HG02623 (cell line): ENCODE measurements at regions not wholly inside any gene's neighbourhood (a gene's known extent, or its start where the extent isn't known, plus 50 kb on each side); places are given as distances from the start of the nearest gene placed in this dataset.
A peak's percentile ranks its signal among the peaks of the same experiment; 100 is the strongest.
"Not testable (repeated sequence)": the region's sequence is repeated elsewhere in the genome, so short reads cannot be mapped to it uniquely, and the experiment has no call there.

Experiments used
- ATAC-seq: cut with Tn5 transposase; IDR thresholded peaks from one replicate; pipeline ENCODE4 v1.9.1; 2021; ENCODE audit warnings: moderate library complexity; ENCODE audit not compliant: unreplicated experiment

DNA sequence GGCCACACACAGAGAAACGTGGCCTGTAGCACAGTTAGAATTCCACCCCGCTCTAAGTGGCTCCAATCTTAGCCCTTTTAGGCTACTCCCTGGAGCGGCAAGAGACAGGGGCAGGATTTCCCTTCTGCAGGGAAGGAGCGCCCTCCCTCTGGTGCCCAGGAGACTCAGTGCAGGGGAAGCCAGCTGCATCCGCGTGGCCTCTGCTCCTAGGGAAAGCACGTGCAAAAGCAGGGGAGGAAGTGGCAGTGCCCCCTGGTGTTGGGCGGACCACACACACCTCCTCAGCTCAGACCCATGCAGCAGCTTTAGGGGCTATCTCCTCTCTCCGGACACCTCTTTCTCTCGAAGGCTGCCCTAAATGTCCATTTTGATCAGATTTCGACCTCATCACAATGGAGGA is 50.0 kb downstream of the SPRING1 start:
- no peak for ATAC-seq

DNA sequence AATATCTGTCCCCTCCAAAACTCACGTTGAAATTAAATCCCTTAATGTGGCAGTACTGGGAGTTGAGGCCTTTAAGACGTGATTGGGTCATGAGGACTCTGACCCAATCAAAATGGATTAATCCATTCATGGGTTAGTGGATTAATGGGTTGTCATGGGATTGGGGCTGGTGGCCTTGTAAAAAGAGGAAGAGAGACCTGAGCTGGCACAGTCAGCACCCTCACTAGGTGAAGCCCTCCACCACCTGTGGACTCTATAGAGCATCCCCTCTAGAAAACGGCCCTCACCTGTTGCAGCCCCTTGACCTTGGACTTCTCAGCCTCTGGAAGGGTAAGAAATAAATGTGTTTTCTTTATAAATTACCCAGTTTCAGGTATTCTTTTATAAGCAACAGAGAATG is 53.0 kb downstream of the SPRING1 start:
- no peak for ATAC-seq

DNA sequence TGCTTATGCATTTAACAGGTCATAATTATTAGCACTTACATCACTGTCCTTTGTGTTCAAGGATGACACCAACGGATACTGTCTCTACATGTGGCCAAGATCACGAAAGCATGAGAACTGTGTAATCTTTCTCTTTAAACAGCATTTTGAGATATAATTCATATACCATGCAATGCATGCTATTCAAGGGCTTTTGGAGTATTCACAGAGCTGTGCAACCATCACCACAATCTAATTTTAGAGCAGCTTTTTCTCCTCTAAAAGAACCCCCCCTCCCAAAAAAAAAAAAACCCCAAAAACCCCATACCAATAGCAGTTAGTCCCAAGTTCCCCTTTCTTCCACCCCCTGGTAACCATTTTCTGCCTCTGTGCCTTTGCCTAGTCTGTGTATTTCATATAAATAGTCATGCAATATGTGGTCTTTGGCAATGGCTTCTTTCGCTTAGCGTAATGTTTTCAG is 60.6 kb downstream of the SPRING1 start:
- no peak for ATAC-seq

DNA sequence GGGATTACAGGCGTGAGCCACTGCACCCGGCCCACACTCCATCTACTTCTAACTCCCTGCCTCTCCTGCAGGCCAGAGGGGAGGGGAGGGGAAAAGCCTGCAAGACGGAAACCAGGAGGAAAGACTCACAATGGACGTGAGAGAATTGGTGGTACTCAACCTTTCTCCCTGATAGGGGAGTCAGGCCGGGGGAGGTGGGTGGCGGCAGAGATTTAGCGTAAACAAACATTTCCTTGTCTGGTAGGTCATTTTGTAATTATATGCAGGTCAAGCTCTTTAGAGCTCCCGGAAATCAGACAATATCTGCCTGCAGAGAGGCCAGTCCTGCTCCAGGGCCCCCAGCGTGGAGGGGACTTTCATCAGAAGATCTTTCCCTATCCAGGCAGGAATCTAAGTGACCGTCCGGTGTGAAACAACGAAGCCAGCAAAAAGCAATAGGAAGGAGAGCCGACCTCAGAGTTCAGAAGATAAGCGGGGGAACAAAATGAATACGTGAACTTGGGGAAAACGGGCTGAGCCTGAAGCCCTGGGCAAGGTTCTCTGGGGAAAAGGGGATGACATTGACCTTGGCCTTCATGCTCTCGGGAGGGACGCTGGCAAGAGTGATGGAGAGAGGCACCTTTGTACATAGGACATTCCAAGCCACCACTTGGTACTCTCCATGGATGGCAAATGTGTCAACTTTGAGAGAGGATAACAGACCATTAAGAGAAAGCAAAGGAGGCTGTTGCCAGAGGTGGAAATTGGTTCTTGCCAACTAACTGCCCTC is 62.3 kb downstream of the SPRING1 start:
- no peak for ATAC-seq

DNA sequence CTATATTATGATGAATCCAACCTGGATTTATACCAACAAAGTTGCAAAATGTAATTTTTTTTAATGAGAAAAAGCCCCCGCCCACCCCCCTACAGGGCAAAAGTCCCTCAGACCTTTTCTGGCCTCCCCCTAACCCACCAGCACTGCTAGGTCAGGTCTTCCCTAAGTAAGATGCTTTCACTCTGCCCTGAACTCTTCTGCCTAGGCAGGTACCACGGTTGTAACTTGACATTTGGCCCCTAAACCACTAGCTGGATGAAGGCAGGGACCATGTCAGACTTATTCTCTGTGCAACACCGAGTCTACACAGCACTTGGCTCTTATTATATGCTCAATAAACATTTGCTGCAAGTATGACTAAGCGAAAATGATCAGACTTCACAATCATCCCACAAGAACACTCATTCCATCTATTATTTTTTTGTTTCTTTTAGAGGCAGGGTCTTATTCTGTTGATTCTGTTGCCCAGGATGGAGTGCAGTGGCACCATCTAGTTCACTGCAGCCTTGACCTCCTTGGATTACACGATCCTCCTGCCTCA is 63.2 kb downstream of the SPRING1 start:
- ATAC-seq: no peak

DNA sequence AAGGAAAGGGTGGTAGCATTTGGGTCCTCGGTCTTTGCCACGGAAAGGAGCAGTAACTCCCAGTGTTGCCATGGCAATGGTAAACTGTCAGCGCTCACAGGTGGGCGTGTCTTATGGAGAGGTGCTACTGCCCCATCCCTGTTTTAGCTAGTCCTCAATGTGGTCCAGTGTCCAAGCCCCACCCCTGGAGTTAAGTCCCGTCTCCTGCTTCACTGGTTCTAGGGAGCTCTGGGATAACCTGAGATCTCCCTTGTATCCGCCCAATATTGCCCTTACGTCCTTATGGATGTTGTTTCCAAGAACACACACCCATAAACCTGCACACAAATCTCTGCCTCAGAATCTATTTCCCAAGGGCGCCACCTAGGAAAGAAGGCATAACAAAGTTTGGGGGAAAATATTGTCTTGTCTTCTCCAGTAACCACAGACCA is 64.2 kb downstream of the SPRING1 start:
- ATAC-seq: no peak

DNA sequence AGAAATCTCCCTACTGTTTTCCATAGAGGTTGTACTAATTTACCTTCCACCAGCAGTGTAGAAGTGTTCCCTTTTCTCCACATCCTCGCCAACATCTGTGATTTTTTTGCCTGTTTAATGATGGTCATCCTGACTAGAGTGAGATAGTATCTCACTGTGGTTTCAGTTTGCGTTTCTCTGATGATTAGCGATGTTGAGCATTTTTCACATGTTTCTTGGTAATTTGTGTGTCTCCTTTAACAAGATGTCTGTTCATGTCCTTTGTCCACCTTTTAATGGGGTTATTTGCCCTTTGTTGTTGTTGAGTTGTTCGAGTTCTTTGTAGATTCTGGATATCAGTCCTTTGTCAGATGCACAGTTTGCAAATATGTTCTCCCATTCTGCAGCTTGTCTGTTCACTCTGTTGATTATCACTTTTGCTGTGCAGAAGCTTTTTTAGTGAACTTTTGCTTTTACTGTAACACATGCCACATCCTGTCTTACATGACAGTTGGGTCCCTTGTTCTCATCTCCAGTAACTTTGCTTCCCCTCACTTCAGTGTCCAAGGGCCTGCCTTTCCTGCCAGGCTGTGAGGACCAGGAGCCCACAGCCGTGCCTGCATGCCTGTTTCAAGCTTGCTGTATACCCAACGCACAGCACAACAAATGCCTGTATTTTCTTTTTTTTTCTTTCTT is 64.9 kb downstream of the SPRING1 start:
- ATAC-seq: peak; percentile 74

DNA sequence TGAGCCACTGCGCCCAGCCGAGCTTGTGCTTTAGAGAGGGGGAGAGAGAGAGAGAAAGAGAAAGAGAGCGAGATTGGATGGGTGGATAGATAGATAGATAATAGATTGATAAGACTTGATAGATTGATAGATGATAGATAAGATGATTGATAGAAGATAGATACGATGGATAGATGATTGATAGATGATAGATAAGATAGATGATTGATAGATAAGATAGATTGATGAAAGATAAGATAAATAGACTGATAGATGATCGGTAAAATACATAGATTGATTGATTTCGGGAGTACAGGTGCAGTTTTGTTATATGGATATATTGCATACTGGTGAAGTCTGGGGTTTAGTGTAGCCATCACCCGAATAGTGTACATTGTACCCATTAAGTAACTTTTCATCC is 65.9 kb downstream of the SPRING1 start:
- no peak for ATAC-seq

DNA sequence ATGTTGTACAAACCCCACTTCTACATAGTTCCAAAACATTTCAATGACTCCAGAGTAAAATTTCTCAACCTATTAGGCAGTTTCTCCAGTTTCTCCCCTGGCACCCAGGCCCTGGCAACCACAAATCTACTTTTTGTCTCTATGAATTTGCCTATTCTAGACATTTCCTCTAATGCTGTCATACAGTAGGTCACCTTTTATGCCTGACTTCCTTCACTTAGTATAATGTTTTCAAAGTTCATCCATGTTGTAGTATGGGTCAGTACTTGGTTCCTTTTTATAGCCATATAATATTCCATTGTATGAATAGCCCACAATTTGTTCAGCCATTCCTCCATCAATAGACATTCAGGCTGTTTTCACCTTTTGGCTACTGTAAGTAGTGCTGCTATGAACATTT is 67.0 kb downstream of the SPRING1 start:
- ATAC-seq: no peak

DNA sequence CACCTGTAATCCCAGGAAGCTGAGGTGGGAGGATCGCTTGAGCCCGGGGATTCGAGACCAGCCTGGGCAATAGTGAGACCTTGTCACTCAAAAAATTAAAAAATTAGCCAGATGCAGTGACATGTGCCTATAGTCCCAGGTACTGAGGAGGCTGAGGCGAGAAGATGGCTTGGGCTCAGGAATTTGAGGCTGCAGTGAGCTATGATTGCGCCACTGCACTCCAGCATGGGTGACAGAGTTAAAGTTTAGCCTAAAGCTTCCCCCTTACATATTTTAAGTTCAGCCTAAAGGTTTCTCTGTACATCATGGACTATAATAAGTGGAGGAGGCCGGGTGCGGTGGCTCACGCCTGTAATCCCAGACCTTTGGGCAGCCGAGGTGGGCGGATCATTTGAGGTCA is 70.1 kb downstream of the SPRING1 start:
- no peak for ATAC-seq

DNA sequence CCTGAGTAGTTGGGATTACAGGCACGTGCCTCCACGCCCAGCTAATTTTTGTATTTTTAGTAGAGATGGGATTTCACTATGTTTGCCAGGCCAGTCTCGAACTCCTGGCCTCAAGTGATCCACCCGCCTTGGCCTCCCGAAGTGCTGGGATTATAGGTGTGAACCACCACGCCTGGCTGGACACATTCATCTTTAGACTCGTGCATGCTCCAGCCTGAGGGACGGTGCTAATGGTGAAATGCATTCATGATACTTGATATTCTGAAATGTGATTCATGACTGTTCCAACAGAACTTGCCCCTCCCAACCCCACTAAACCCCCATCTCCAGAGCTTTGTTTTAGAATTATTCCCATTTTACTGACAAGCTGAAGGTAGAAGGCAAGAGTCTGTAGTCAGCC is 71.0 kb downstream of the SPRING1 start:
- ATAC-seq: not testable (repeated sequence)

DNA sequence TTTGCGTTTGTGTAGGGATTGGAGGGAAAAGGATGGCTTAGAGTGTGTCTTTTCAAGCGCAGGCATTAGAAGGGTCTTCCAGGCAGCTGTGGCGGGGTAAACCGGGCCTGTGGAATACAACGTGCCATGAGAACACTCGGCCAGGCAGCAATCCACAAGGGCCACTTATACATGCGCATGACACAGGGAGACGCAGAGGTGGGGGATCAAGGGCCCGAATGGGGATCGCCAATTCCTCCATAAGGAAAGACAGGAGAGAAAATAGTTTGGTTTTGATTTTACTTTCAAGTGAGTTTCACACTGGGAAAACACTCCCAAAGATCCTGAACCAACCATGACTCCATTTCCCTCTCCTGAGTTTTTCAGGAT is 71.6 kb downstream of the SPRING1 start:
- ATAC-seq: no peak

DNA sequence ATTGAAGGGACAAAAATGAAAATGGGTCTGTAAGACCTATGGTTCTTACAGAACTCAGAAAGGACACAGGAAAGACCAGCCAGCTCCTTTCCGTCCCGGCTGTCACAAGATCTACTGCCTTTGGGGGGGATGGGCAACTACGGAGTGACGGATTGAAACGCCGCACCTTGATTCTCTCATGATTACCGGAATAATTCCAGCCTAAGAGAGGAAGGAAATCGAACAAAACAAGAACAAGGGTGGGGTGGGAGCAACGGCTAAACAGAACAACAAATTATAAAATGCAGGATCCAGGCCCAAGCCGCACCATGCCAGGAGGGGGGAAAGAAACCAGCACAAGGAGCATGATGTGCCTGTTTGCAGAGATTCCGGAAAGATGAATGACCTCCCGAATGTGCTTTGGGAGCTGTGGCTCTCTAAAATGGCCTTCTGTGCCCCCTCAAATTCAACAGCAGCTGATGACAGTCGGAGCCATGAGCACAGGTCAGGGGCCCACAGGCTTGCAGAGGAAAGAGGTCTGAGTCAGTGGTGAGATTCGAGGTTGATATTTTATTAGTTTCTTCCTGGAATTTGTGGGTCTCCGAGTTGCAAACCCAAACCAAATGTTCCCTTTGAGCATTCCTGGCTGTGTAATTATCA is 72.1 kb downstream of the SPRING1 start:
- ATAC-seq: no peak

DNA sequence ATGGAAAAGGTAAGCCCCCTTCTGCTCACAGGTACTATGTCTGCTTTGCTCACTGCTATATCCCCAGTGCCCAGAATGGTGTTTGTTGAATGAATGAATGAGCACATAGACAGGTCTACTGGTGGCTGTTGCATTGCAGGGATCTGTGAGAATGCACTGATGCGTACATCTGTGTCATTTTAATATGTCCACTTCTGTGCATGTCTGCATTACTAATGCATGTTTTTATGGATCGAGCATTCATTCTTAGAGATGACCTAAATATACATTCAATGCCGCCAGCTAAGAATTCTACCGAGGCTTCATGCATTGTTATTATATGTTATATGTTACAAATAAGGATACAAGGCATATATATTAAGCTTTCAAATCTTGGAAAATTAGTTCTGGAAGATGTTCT is 73.8 kb downstream of the SPRING1 start:
- ATAC-seq: no peak

DNA sequence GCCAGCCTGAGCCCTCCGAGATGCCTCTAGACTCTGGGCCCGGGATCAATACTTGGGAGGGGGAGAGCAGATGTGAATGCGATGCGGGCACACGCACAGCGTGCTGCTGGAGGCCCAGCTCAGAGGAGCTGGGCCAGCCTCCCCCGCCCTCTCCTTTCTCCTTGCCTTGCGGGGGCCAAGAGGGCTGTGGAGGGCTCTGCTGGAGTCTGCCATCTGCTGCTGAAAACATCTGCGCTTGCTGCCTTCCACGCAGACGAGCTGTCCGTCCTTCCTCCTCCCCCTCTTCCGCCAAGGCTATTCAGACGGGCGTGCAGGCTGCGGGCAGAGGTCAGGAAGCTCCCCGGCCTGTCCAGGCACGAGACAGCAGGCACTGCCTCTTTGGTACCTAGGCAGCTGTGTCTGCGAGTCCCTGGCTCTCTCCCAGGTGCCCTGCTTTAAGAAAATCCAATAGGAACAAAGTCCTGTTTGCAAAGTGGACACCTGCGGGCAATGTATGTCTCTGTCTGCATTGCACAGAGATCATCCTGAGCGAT is 75.2 kb downstream of the SPRING1 start:
- ATAC-seq: no peak

DNA sequence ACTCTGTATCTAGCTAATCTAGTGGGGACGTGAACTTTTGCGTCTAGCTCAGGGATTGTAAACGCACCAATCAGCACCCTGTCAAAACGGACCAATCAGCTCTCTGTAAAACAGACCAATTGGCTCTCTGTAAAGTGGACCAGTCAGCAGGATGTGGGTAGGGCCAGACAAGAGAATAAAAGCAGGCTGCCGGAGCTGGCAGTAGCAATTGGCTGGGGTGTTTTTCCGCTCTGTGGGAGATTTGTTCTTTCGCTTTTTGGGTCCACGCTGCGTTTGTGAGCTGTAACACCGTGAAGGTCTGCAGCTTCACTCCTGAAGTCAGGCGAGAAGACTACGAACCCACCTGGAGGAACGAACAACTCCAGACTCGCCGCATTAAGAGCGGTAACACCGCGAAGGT is 76.5 kb downstream of the SPRING1 start:
- ATAC-seq: no peak

DNA sequence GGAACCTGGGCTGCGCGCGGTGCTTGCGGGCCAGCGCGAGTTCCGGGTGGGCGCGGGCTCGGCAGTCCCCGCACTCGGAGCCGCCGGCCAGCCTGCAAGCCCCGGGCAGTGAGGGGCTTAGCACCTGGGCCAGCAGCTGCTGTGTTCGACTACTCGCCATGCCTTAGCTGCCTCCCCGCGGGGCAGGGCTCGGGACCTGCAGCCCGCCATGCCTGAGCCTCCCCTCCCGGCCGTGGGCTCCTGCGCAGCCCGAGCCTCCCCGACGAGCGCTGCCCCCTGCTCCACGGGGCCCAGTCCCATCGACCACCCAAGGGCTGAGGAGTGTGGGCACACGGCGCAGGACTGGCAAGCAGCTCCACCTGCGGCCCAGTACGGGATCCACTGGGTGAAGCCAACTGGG is 77.1 kb downstream of the SPRING1 start:
- not testable (repeated sequence) for ATAC-seq

DNA sequence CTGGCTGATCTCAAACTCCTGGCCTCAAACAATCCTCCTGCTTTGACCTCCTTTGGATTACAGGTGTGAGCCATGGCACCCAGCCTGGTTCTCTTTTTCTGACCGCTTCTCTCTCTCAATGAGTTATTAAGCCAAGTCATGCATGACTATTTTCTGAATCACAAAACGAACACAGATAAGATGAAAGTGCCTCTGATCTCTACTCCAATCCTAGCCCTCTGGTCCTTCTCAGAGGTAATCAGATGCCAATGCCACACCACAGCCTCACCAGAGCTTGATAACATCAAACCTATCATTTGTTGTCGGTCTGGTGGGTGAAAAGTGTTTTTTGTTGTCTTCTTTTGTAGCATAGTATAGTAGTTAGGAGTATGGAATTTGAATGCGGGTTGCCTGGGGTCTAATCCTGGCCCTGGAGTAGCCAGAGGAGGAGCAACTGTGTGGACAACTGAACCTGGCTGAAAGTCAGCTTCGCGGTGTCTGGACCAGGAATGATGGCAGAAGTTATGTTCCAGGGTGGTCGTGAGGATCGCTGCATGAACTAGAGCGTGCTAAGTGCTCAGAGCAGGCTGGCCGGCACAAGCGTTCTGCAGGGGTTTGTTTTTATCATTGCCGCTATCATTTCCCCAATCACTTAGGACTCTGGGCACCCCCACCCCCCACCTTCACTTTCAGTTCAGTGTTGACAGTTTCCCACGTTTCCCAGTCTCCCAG is 77.9 kb downstream of the SPRING1 start:
- ATAC-seq: no peak

DNA sequence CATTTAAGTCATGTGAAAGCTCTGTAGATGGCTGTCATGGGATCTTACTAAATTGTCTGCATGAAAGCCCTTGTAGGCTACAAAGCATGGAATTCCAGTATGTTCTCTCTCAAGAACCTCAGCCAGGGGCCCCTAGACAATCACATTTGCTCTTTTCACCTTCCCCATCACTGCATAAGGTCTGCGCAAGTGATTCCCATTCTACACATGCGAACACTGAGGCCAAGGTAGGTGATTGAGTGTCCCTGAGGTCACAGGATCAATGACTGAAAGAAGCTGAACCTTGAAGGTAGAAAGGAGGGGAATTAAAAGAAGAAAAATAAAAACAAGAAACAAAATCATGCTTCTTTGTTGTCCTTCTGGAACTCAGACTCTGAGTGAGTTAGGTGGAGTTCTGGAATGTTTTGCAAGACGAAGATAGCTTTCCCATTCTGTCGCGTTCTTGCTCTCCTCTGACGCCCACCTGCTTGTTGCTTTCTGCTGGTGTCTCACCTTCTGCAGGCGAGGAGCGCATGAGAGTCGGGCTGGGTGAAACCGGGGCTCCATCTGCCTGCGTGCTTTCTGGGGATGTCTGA is 79.9 kb downstream of the SPRING1 start:
- no peak for ATAC-seq

DNA sequence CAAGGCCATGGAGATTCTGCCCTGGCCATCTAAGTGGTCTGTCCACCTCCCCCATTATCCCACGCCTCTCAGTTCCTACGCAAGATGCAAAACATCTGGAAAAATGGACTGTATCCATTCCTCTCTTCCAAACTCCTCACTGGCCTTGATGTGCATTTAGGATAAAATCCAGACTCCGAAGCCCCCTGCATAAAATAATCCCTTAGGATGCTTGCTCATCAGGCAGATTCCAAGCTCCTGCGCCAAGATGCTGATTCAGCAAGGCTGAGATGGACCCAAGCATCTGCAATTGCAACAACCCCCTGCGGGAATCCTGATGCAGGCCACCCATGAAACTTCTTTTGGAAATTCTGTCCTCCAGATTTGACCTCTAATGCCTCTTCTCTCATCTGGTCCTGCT is 81.6 kb downstream of the SPRING1 start:
- no peak for ATAC-seq
